HG02678 (cell line): ENCODE measurements at regions not wholly inside any gene's neighbourhood (a gene's known extent, or its start where the extent isn't known, plus 50 kb on each side); places are given as distances from the start of the nearest gene placed in this dataset.

ENCODE experiments used
- ATAC-seq: cut with Tn5 transposase; IDR thresholded peaks from one replicate; pipeline ENCODE4 v1.9.1; 2021; ENCODE audit warnings: mild to moderate bottlenecking, moderate library complexity; ENCODE audit not compliant: unreplicated experiment

DNA sequence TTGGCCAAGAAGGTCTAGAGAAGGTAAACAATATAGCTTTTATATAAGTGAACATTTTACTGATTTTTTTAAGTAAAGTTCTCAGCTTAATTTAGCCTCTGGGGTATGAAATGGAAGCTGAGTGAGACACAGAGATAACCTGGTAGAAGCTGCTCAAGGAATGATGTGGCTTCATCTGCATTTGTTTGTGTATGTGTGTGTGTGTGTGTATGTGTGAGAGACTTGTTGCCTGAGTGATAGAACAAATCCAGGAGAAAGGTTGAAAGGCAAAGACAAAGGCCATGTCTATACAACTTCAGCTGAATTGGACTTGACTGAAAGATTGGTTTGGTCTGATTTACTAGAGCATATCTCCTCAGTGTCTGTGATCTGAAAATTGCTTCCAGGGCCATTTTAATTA is 63.6 kb downstream of the PCDH7 start:
- no peak for ATAC-seq

DNA sequence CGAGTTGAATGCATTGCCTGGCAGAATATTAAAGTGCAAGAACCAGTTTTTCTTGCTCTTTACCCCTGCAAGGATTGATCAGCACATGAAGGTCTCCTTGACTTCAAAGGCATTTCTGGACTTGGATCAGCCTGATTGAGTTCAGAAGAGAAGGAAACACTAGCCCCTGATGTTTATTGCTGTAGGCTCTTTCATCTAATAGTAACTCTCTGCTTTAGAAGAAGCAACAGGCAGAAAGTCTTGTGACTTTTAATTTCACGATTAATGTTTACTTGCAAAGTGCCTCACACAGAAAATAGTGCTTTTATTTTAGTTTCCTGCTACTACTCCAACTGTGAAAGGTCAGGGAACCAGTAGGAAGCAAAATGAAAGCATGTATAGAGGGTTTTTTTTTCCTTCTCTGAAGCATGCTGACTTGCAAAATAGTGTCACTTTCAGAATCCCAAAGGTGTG is 69.1 kb downstream of the PCDH7 start:
- ATAC-seq = no peak

DNA sequence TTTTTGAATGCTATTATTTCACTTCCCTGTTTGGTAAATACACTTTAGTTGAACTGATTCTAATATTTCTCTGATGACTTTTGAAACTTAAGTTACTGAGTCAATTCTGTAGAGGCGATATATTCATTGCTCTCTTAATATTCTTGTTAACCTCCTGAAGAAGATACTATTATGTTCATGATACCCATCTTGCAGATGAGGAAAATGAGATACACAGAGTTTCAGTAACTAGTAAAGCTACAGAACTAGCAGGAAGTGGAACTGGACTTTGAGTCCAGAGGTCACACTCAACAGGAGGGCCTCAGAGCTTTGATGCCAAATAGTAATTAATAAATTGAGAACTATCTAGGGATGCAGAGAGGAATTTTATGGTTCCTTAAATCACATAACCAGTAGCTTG is 70.0 kb downstream of the PCDH7 start:
- no peak for ATAC-seq

DNA sequence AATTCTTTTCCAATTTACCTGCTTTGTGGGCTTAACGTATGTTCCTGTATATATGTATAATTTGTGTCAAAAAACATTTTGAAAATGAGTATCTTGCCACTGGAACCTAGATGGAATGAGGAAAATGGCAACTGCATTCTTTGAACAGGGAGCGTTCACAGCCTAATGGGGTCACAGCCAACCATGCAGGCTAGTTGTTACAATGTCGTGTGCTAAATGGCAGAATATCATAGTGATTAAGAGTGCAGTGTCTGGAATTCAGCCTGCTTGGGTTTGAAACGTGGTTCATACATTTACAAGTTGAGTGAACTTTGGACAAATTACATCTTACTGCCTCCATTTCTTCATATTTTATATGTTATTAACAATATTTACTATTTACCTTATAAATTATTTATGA is 70.8 kb downstream of the PCDH7 start:
- no peak for ATAC-seq

DNA sequence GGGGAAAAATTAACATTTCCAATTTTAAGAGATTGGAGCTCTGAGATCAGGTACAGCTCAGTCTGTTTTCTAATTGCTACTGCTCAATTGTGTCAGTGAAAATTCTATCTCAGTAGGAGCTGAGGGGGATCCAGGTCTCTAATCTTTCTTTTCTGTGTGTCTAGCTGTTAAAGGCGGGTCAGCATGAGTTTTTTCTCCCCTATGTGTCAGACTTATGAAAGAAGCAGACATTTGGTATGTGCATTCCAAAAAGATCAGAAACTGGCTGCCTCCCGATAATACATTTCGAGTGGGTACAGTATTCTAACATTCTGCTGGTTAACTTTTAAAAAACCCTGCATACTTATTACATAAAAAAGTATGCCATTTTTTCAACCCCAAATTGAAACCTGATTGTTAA is 72.4 kb downstream of the PCDH7 start:
- ATAC-seq = no peak

DNA sequence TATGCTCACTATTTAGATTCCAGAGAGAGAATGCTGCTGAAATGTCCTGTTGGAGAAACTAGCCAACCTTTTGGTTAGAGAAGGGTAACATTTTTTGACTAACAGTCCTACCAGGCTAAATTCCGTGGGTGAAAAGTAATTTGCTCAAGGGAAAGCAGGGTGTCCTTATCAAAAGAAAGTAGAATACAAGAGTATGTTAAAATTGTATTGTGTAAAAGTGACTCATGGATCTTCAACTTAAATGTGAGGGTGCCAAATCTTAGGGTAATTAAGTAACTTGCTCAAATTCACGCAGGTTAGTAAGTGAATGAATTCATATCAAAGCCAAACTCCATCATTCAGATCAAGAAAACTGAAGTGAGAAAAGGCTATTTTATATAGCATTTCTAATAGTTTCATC is 81.7 kb downstream of the PCDH7 start:
- no peak for ATAC-seq

DNA sequence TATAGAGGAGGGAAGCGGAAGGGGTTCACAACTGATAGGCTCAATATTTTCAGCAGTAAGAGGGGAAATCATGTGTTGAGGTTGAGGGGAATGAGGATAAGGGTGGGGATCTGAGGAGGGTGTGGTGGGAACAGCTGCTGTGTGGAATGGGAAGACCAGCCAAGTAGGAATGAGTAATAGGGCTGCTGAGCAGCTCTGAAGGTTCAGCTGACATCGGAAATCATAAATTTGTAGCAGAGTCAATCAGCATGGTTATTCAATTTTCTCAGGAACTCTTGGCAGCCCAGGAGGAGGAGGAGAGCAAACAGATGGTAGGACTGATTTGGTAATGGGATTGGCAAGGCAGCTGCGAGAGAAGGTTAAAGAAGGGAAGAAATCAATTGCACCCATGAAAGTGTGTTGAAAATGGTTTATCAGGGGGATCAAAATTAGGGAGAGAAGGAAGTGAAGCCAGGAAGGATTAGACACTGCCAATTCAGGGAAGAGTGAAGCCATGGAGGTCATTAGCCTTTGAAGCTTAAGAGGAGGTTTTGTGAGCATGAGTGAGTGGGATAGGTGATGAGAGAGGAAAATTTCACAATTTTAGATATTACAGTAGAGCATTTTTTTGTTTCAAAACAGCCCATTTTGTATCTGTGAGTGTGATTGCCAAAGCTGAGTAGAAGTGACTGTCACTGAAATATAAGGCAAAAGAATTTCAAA is 82.6 kb downstream of the PCDH7 start:
- no peak for ATAC-seq

DNA sequence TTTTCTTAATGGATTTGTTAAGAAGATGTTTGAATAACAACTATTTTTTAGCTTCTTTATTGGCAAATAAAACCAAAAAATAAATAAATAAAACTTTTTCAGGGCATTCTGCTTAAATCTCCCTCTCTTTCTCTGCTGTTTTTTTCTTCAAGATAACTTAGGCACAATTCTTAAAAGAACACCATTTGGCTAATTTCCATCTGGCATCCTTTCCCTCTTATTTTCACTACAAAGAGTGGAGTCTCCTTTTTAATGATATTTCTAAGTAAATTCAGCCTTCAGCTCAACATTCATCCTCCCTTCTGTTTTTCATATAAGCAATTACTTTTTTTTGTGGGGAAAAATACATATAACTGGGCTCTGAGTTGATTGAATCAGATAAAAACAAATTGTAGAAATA is 88.1 kb downstream of the PCDH7 start:
- ATAC-seq = no peak

DNA sequence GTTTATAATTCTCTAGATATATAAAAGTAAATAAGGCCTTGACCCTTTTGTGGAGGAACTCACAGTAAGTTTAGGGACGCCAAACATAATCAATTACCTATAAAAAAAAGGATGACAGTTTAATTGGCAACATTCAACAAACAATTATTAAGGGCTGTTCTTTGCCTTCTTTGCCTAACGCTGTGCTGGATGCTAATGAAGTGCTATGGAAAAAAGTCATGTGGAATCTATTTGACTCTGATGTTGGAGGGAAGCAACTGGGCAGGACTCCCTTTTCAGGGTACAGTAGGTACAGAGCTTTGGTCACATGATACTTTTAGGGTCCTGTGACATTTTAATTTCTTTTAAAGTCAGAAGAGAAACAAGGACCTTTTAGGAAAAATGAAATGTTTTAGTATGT is 91.1 kb downstream of the PCDH7 start:
- no peak for ATAC-seq

DNA sequence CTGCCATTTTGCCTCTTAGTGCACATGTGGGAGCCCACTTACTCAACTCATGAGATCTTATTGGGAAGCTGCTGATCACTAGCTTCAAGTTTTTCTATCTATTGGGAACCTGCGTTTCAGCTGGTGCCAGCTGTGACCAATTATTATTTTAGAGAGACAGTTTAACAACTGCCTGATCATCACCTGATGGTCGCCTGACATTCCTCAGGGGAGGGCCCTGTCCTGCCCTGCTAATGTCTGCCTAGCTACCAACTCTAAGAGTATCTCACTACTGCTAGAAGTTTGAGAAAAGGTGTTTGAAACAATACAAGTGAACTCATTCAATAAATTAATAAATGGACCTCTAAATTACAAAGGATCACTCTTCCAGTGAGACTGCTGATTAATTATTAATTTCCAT is 95.5 kb downstream of the PCDH7 start:
- no peak for ATAC-seq

DNA sequence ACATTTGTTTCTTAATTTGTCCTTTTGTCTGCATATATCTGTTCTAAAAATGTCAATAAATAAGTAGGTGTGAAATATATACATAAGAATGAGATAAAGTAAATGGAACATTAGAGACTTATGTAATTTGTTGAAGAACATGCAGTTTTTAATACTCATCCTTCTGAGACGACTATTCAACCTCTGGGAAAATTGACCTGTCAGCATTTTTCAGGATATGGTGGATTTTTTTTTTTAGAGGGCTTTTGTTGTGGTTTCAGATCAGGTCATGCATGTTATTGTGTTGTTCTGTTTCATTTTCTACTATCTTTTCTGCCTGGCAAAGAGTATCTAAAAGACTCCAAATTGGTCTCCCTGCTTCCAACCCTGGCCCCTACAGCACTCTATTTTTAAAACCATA is 97.3 kb downstream of the PCDH7 start:
- no peak for ATAC-seq

DNA sequence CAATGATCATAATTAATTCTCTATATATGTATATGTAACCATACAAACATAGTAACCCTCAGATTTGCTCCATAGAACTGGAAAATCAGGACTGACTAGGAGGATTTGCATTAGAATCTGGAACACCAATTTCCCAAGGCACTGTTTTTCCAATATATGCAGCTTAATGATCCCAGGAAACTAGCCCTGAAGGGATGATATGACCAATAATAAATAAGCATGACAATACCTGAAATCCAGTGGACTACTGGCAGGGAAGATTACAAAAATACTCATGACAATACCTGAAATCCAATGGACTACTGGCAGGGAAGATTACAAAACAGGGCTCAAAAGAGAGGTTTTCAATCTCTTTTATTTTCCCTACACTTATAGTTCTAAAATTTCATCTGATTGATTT is 98.4 kb downstream of the PCDH7 start:
- no peak for ATAC-seq

DNA sequence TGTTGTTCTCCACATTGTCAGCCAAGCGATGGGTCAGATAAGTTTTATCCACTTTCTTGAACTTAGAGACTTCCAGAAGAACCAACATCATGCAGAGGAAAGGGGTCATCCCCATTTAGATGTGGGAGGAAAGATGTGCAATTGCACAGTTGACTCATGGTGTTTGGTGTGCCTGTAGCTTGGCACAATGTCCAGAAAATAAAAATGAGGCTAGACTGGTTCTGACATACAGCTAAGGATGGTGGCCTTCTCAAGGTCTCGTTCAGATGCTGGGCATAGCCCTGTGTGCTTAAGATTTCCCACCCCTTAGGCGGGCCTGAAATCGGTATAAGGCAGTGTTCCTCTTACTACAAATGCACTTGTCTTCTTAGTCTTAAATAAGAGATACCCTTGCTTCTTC is 101.1 kb downstream of the PCDH7 start:
- ATAC-seq = no peak

DNA sequence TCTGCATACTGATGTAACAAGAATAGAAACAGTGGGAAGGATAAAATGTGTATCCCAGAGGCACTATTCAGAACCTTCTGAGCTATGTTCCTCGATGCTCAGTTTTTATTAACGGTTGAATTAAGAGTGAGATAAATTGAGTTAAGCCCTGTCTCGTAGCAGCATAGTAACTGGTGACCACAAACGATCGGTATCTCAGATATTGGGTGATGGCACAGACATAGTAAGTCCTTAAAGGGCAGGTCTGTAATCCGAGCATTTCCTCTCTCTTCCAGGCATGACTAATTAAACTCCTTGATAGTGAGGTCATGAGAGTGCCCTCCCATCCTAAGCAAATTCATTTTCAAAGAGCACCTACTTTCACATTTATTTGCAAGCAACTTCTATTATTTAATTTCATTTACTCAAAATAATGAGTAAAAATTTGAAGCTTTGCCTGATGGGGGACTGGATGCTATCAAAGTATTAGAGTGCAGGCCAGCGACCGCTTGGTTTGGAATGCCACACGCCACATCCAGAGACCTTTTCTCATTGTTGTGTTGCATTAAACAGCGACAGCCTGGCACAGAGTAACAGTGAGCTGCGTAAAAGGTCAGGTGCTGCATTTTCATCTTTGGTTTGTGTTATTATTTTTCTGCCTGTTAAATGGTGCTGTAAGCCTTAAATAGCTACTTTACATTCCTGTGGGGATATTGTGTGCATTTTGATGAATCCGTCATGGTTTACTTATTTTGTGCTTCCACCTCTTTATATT is 101.9 kb downstream of the PCDH7 start:
- ATAC-seq = no peak

DNA sequence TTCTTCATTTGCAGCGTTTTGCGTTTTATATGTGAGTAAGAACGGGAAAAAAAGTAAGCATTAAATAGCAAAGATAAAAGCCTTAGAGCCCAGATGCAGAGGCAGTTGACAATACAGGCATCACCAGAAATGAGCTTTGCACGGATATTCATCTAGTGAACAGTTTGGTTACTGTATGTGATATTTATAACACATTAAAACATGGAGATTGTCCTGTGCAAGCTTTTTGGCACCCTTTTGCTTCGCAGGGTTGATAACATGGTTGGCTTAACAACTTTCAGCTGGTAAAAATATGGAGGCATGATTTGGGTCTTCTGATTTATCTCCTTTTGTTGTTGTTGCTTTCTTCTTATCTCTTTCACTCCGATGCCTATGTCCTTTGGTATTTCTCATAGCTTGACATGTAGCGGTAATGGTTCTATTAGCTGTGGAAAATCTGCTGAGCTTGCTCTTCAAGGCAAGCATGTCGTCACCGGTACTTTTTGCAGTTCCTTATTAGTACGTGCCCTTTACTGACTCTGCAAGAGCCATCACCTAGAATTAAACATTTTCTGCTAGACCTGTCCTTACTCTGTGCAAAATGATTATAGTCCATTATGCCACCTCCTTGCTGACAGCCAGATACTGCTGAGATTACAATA is 102.9 kb downstream of the PCDH7 start:
- ATAC-seq = no peak

DNA sequence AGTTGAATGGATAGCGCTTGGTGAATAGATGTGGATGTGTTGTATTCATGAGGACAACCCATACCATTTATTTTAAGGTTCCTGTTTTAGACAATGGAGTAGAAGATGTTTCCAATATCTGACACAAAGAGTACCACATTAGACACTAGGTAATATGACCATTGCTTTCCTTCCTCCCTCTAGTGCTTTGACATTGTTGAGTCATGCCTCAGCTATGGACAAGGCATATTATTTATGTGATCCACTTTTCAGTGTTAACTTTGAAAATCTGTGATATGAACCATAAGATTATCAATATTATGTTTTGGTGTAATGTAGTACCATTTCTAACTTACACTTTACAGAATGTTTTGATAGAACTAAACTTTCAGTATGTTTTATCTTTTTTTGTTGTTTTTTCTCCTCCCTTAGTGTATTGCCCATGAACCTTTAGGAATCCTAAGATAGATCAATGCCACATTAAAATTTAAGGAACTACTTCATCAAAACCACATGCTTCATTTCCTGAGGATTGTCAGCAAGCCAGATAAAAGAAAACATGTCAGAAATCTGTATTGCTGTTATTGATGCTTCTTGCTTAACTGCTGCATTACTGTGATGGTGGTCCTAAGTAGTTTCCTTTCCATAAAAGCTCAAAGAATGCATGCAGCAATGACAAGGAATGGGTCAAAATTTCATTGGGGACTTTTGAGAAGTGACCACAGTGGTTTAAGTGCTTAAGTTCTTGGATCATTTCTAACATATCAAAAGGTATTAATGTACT is 105.0 kb downstream of the PCDH7 start:
- no peak for ATAC-seq

DNA sequence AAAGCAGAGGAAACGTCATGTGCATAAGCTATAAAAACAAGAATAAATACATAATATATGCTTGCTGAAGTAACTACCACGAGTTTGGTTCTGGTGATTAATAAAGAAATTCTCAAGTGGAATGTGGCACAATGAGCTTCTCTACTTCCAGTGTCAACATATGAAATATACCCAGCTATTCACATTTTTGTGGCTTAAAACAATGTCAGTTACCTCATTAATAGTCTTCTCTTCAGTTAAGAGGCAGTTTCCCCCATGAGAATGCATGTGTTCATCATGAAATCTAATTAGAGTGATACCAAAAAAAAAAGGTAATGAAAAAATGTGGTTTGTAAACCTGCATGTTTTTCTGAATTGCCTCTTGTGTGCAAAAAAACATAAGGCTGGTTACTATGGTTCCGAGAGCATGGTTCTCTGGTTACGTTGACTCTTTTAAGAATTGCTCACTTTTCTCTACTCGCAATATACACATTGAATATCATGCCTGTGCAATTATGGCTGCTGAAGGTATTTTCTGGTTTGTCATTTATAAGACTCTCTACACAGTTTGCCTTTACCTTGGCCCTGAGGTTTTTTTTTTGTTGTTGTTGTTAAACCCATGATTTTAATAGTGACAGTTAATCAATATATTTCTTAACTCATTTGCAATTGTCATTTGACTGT is 108.2 kb downstream of the PCDH7 start:
- ATAC-seq = no peak

DNA sequence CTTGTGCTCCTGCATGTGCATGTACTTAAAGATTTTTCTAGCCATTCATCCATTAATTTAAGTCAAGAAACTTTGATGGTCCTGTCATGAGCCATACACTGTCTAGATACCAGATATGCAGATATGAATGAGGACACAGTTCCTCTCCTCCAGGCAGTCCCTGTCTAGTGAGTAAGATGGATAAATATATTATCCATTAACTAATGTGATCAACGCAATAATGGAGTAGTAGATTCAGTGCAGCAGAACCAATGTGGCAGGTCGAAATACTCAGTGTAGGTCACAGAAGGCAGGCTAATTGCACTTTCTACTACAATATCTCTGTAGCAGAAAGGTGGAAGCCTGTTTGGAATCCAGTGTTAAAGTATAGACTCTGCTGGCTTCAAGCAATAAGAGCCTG is 112.5 kb downstream of the PCDH7 start:
- no peak for ATAC-seq

DNA sequence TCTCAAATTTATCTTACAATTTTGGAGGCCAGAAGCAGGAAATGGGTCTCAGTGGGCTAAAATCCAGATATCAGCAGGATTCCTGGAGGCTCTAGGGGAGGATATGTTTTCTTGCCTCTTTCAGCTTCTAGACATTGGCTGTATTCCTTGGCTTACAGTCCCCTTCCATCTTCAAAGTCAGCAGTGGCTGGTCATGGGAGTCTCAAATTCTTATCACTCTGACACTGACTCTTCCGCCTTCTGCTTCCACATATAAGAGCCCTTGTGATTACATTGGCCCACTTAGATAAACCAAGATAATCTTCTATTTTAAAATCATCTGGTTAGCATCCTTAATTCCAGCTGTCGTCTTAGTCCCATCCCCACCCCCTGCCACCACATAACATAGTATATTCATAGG is 113.0 kb downstream of the PCDH7 start:
- ATAC-seq = no peak

DNA sequence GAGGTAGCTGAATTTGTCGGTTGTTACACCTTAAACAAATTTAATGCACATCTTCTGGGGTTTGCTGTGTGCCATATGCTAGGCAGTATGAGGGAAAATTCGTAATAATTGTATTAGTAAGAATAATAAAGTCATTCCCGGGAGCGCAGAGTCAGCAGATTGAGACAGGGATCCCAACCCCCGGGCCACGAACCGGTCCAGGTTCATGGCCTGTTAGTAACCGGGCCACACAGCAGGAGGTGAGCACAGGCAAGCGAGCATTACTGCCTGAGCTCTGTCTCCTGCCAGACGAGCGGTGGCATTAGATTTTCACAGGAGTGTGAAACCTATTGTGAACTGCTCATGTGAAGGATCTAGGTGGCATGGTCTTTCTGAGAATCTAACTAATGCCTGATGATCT is 114.9 kb downstream of the PCDH7 start:
- no peak for ATAC-seq

DNA sequence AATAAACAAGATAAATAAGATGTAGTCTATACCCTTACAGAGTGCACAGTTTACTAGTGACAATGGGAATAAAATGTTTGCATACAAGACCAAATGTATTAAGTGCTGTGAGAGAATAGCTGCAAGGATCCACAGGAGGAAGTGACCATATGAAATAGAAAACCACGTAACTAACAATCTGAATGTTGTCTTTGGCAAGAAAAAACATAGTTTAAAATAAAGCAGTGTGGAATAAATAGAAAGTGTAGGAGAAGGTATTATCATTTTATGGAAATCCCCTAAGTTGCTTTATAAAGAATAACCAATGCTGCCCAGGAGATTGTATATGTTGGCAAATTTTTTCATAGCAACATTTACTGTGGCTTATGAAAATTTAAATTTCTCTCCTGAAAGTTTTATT is 116.1 kb downstream of the PCDH7 start:
- ATAC-seq = no peak
